ENCODE measurements at regions not wholly inside any gene's neighbourhood (a gene's known extent, or its start where the extent isn't known, plus 50 kb on each side); places are given as distances from the start of the nearest gene placed in this dataset.
"Not testable (repeated sequence)": the region's sequence is repeated elsewhere in the genome, so short reads cannot be mapped to it uniquely, and the experiment has no call there.

DNA sequence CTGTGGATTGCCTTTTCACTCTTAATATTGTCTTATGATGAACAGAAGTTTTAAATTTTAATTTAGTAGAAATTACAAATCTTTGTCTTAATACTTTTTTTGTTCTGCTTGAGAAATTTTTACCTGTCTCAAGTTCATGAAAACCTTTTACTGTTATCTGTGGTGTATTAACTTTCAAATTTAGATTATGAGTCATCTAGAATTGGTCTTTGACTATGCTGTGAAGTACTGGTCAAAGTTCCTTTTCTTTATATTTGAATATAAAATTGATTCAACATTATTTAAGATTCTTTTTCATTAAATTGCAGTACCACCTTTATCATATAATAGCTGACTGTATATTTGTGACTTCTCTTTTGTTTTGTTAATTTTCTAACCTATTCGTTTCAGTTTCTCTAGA is 1385.5 kb upstream of the ZEB2 start:
- no peak for DNase-seq

DNA sequence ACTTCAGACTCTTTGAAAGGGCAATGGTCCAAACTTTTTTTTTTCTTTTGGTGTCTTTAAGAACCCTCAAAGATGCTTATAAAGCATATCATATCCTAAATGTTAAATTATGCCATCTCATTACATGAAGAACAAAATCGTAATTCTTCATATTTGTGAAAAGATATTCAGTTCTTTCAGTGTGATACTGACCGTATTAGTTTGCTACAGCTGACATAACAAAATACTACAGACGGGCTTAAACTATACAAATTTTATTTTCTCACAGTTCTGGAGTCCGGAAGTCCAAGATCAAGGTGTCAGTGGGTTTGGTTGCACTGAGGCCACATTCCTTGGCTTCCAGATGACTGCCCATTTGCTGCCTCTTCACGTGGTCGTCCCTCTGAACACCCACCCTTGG is 1377.2 kb upstream of the ZEB2 start:
- no peak for DNase-seq

DNA sequence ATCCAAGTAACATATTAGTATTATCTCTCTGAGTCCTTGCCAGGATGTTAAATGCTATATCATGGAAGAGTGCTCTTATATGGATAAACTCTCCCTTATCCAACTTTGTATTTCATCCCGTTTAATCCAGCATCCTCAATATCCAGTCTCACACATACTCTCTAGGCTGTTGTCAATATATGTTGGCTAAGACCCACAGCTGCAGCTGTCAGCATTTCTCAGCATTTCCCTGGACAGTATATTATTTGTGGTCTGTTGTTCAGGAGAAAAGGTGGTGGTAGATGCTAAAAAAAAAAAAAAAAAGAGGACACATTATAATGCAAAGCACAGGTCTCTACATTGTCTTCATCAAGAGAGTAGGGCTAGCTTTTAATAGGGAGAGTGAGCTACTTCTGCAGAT is 1368.0 kb upstream of the ZEB2 start:
- DNase-seq, result no peak

DNA sequence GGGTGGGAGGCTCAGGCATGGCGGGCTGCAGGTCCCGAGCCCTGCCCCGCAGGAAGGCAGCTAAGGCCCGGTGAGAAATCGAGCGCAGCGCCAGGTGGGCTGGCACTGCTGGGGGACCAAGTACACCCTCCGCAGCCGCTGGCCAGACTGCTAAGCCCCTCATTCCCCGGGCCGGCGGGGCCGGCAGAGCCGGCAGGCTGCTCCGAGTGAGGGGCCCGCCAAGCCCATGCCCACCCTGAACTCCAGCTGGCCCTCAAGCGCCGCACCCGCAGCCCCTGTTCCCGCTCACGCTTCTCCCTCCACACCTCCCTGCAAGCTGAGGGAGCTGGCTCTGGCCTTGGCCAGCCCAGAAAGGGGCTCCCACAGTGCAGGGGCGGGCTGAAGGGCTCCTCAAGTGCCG is 1361.1 kb upstream of the ZEB2 start:
- DNase-seq, result not testable (repeated sequence)

DNA sequence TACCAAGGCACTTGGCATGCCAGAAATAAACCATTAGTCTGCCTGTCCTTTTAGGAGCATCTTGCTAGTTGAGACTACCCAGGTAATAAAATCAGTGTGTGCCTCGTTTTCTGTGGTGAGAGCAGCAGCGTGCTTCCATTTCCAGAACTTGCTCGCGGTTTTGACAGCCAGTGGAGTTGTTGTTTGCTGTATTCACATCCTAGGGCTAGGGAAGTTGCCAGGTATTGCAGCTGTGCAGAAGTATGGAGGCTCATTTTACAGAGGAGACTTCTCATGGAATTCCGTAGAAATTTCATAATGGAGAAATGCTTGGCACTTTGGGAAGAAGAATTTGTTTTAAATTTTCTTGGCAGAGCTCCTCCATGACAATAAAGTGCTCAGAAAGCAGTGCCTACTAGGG is 1355.1 kb upstream of the ZEB2 start:
- DNase-seq, result no peak

DNA sequence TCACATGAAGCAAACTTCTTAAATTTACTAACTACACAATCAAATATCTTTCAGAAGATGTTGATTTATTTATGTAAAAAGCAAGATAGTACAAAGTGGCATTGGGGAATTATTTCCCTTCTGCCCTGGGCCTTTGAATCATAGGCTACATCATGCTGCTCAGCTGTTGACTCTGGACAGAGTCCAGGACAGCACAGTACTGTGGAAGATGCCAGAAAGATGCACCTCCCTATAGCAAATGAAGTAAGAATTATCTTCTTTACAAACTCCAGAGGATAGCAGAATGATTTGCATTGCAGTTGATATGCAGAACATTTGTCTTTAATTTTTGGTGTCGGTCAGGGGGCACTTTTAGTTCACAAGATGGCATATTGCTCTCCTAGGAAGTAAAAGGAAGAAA is 1354.5 kb upstream of the ZEB2 start:
- DNase-seq, result no peak

DNA sequence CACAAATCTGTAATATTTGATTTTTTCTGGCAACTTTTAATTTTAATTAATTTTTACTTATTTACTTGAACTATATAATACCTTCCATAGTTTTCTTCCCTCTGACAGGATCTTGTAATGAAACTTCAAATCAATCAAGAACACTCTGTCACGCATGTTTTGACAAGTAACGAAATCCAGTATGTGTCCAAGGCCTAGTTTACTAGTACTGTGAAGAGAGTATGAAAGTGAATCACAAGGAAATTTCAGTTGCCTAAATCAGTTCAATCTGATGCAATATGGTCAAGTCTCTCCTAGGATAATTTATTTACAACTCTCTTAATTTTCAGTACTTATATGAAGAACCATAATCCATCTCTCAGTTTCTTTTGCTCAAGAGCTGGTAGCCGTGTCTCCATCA is 1344.6 kb upstream of the ZEB2 start:
- no peak for DNase-seq

DNA sequence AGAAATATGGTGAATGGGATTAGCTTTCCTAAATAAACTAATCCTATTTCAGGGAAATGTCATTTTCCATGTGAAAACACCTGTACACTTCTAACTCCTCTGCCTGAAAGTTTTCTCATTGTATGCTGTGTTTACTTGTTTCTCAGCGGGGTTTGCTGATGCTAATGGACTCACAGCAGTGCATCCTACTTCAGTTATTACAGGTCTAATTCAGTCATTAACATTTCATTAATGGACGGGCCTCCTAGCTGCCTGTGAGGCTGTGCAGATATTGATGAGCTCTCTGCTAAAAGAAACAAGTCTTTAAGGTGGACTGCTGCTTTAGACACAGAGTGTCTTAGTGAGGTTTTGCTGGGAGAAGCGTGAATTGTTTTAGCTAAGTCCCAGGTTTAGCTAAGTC is 1342.0 kb upstream of the ZEB2 start:
- DNase-seq, result no peak

DNA sequence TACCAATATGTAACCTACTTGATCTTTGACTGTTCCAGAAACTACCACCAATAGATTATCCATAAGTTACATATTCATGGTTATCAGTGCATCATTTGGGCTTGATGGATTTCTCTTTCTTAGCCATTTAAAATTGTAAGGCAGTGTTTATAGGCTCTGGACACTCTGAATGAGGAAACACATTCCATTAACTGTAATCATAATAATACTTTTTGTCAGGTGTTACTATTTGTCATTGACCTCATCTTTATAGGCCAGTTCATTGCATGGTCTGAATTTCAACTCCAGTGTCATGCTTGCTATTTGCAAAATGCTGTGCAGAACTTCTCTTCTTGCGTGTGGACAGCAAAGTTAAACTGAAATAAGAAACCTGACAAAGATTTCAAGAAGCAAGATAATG is 1340.2 kb upstream of the ZEB2 start:
- no peak for DNase-seq

DNA sequence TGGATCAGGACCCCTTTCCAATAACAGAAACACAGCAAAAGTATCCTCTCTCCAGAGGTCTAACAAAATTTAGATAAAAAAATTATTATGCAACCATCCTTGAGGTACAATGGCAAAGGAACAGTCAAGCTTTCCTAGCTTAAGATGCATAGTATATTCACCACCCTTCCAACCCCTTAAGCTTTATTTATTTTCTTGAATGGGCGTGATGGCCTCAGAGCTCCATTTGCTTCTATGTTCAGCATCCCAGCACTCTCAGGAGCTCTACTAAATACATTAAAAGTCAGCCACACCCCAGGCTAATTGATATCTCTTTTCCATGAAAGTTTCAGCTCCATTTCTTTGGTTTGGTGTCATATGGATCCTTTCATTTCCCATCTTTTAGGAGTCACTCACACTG is 1335.2 kb upstream of the ZEB2 start:
- DNase-seq, result no peak

DNA sequence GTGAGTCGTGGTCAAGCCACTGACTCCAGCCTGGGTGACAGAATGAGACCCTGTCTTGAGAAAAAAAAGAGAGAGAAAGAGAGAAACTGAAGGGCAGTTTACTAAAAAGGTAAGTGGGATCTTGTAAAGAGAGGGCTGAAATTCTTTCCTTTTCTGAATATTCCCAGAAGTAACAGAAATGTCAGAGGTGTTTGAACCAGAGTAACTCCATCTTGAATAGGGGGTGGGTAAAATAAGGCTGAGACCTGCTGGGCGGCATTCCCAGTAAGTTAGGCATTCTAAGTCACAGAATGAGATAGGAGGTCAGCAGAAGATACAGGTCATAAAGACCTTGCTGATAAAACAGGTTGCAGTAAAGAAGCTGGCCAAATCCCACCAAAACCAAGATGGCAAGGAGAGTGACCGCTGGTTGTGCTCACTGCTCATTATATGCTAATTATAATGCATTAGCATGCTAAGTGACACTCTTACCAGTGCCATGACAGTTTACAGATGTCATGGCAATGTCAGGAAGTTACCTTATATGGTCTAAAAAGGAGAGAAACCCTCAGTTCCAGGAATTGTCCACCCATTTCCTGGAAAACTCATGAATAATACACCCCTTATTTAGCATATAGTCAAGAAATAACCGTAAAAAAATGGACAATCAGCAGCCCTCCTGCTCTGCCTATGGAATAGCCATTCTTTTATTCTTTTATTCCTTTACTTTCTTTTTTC is 1334.3 kb upstream of the ZEB2 start:
- DNase-seq, result no peak

DNA sequence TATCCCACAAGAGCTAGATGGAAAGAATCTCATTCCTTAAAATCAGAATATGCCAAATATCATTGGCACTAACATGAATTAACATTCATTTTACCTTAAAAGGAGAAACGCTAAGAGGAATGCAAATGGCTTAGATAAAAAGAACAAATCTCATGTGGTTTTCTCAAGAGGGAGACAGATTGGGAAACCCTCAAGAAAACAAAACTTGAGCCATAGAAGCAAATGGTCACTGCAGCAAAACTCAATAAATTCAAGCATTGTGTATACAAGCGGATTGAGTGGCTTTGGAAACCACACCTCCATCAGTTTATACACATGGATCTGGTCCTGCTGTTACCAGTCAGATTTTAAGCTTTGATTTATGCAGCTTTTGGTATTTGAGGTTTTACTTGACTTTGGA is 1331.8 kb upstream of the ZEB2 start:
- no peak for DNase-seq

DNA sequence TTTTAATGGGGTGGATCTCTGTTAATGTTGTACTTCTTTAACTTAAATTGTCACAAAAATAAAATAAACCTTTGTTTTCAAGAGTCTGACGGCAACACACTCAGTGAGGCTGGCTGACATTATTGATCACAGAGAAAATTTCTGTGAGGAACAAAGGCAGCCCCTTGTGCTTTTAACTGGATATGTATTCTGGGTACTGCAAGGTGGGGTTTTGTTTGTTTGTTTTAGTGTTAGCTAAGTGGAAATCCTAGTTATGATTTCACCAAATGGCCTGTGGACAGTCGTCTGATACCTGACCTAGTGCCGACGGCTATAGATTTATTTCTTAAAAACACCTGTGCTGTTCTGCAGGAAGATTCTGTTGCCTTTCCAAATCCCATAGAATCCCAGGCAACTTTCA is 1329.5 kb upstream of the ZEB2 start:
- DNase-seq, result no peak

DNA sequence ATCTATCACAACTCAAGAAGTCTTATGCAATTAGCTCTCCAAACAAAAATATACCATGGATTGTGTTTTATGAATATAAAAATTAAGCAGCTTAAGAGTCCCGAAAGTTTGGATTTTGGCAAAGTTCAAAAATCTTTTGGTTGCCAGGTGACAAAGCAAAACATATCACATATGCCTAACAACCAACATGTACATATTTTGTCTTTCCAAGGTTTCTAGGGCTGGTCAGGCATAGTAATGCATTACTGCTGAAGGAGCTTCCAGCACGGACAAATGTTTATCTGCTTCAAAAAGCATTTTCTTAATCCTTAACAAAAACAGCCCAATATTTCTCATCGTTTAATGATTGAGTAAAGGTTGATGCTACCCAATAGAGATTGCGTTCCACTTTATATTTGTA is 1327.1 kb upstream of the ZEB2 start:
- no peak for DNase-seq

DNA sequence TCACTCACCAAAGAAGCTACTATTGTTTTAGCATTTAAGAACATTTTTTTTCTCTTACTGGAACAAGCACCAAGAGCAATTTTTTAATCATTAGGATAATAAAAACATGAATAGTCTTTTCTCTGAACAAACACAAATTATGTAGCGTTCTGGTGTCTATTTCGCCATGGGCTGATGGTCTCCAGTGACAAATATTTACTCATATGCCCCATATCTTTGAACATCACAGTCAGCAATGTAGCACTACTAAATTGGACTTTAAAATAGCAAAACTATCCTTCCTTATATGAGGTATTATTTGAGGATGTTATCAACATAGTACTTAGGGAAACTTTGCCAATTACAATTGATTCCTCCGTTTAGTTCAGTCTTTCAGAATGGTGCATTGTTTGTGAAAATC is 1326.0 kb upstream of the ZEB2 start:
- no peak for DNase-seq

DNA sequence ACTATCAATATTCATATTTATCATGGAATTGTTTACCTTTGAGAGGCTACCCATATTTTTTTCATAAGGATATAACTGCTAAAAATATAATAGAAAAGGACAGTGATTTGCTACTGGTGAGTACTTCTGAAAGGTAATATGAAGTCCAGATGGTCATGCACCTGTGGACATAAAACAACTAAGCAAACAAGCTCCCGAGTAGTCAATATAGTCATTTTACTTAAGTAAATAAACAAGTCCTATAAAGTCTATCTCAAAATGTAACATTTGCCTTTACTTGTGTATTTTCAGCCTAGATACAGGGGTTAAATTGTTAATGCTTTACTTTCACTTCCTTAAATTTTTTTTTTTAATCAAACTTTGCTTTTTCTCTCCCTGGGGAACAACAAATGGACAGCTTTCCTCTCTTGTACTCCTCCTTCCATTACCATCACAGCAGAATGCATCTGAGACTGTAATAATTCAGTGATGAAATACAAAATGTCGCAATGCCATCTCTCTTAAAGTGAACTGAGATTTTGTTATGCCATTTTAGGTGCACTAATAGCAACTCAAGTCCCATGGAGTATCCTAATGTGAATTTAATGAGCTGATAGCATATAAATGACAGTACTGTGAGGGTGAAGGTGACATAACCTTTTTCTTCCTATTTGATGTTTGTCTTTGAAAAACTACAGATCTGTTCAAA is 1325.4 kb upstream of the ZEB2 start:
- DNase-seq, result no peak

DNA sequence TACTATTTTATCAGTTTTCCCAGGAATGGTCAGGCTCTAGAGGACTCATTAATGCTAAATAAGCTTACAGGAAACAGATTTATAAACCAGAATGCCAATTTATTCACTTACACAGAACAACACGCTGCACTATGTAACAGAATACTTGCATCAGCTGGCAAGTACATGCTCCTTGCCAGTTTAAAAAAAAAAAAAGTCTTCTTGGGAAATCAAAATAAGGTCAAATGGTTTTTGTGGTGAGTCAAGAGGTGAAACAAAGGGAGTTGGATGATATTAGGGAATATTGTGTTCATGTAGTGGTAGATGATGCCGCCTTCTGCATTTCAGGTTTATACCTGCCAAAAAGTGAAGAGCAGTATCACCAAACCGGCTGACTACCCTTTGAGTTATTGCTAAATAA is 1322.1 kb upstream of the ZEB2 start:
- no peak for DNase-seq

DNA sequence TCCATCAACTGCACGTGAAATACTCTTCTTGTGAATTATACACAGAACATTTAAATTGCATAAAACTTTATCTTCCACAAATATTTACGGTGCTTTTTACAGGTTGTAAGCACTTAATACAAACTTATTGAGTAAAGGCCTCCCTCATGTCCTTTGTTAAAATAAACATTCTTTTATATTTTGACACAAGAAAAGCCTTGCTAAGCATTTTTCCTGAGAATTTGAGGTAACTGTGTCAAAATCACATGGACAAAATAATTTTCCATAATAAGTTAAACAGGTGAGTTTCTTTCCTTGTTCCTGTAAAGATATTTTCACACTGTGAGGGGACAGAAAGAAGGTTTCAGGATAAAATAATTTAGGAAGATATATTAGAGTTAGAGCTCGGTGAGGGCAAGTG is 1317.1 kb upstream of the ZEB2 start:
- DNase-seq, result no peak

DNA sequence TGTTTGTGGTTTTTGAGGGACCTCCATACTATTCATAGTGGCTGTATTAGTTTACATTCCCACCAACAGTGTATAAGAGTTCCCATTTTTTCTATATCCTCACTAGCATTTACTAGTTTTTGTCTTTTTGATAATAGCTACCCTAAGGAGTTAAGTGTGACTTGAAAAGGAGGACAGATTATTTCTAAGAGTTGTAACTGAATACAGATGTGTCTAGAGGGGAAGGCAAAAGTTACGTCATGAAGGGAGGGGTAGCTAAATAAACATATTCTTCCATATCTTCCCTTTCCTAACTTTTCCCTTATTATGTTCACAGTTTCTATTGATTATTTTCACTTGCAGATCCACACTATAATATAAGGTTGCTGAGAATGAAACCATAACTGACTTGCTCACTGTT is 1315.7 kb upstream of the ZEB2 start:
- no peak for DNase-seq

DNA sequence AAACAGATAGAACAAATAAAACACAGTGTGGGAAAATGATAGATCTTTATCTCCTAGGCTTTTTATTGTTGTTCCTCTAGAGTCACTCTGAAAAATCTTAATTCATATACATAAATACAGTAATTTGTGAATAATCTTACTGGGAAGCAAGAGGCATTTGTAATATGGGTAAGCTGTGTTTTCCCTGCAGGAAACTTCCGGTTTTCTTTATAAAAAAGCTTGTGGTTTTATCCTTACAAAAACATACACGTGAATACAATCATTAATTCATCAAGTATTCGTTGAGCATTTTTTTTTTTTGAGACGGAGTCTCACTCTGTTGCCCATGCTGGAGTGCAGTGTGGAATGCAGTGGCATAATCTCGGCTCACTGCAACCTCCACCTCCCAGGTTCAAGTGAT is 1312.8 kb upstream of the ZEB2 start:
- DNase-seq, result no peak

DNA sequence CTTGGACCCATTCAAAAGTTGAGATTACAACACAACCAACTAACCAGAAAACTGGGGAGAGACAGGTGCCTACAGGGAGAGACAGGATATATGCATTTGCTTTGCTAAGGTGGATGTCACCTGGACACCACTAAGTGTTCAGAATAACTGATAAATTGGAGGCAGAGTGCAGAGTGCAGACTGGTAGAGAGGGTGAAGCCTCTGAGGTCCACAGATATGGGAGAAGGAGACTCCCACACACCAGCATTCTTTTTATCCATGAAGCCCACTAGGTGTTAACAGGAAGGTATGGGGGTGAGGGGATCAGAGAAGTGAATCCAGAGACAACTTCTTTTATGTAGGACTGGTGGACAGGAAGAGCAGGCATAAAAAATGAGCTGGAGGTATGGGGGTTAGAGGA is 1310.0 kb upstream of the ZEB2 start:
- DNase-seq, result no peak

DNA sequence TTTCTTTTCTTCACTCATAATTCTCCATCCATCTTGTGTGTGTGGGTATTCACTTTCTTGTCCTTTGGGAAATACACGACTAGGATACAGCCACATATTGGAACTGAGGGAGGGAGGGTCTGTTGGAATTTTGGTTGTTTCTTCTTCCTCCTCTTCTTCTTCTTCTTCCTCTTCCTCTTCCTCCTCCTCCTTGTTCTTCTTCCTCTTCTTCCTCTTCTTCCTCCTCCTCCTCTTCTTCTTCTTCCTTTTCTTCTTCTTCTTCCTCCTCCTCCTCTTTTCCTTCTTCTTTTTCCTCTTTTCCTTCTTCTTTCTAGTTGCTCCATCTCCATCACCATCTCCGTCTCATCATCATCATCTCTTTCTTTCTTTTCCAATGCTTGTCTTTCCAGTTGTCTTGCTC is 1307.3 kb upstream of the ZEB2 start:
- no peak for DNase-seq

DNA sequence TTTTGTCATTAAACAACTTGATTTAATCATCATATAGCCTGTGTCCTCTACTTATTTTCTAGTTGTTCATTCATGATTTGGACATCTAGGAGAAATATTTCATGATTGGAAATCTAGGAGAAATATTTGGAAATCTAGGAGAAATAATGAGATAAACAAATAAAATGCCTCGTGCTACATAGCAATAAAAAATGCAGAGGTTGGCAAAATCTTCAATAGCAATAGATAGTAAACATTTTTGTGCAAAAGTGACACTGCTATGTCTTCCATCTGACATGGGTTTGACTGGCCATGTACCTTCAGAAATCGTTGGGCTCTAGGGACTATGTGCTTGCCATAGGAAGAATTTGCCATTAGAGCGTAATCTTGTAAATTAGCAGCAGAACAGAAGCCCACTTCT is 1304.5 kb upstream of the ZEB2 start:
- DNase-seq, result no peak

DNA sequence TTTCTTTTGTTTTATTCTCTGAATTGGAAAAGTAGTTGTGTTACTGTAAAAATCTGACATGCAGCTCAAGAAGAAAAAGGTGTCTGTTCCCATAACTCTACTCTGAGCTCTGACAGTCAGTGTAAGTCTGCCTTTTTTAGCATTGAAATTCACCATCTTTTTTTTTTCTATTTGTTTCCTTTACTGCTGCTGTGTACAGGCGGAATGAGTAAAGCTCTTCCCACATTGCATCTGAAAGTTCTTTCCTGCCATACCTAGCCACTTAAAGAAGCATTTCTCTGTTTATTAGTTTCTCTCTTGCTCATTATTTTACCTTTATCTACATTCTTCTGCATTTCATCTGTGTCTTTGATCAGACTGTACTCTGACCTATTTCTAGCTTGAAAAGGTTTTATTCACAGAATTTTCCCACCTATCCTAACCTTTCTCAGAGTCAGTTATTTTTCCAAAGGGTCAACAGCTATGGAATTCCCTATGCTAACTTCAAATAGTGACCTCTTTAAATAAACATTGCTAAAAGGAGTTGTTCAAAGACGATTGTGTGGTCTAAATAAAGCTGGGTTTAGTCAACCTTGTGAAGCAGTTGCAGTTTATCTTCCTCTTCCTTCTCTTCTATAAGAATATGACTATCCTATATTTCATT is 1303.1 kb upstream of the ZEB2 start:
- no peak for DNase-seq
